MV-4-11 (cell line): ENCODE measurements at regions not wholly inside any gene's neighbourhood (a gene's known extent, or its start where the extent isn't known, plus 50 kb on each side); places are given as distances from the start of the nearest gene placed in this dataset.
"Not testable (repeated sequence)": the region's sequence is repeated elsewhere in the genome, so short reads cannot be mapped to it uniquely, and the experiment has no call there.

ENCODE experiments used
- DNase-seq: peaks from one replicate; lab custom pipeline; 2025; lab: John Stamatoyannopoulos, UW

- no peak for DNase-seq
These were observed 56.4 kb upstream of the RBMS1 start for GRCh38 chr2:160550048-160550447.

DNA sequence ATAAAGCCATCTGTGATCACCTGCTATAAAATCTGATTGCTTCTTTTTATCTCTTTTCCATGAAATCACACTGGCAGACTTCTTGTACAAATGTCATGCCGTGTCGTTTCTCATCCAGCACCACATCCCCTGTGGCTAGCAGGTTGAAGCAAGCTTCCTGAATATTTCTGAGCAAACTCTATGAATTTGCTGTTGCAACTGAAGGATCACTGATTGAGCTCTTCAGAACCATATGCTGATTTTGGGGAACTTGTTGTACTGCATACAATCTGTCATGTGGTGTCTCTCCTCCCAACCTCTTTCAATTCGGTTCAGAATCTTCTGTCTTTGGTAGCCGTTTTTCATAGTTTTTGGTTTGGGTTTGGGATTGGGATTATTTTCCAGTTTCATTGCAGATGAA lies 57.7 kb upstream of the RBMS1 start:
- peak; percentile 43 for DNase-seq

GRCh38 chr2:160555420-160556071 lies 61.9 kb upstream of the RBMS1 start:
- DNase-seq = no peak

DNA sequence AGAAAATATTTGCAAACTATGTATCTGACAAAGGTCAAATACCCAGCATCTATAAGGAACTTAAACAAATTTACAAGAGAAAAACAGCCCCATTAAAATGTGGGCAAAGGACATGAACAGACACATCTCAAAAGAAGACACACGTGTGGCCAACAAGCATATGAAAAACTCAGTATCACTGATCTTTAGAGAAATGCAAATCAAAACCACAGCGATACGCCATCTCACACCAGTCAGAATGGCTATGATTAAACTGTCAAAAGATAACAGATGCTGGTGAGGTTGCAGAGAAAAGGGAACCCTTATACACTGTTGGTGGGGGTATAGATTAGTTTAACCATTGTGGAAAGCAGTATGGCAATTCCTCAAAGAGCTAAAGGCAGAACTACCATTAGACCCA lies 64.3 kb upstream of the RBMS1 start:
- DNase-seq = peak; percentile 24

GRCh38 chr2:160558531-160558930 lies 64.9 kb upstream of the RBMS1 start:
- peak; percentile 36 for DNase-seq

DNA sequence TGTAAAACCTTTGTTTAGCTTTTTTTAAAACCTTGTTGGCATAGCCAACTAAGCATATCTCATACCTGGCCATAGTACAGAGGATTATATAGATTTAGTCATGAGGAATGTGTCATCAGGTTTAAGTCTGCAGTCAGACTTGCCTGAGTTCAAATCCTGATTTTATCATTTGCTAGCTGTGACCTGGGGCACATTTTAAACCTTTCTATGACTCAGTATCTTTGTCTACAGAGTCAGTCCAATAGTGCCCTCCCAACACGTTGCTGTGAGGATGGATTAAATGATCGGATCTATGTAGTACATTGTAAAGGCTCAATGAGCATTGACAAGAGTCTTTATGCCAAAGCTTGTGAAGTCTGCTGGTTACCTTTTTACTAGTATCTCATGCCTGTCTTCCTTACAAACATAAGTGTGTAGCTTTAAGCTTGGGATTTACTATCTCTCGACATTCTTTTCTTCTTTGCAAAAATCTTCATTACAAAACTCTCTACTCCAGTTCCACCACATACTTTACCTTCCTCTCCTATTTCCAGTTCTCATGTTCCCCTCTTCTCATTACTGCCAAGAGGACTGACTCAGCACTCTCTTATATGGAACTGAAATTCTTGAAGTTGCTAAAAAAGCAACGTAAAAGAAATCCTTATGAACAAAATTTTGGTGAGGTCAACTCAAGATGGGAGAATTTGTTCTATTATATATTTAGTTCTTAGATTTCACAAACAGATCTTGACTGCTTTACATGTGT lies 68.1 kb upstream of the RBMS1 start:
- DNase-seq = peak; percentile 74

- DNase-seq = no peak
These were observed 69.1 kb upstream of the RBMS1 start for GRCh38 chr2:160562730-160563129.

GRCh38 chr2:160564591-160564990 lies 71.0 kb upstream of the RBMS1 start:
- no peak for DNase-seq

- DNase-seq = peak; percentile 2
These were observed 71.7 kb upstream of the RBMS1 start for GRCh38 chr2:160565099-160565845.

GRCh38 chr2:160566717-160567116 lies 73.1 kb upstream of the RBMS1 start:
- peak; percentile 92 for DNase-seq

GRCh38 chr2:160568856-160569255 lies 75.2 kb upstream of the RBMS1 start:
- DNase-seq = peak; percentile 18

DNA sequence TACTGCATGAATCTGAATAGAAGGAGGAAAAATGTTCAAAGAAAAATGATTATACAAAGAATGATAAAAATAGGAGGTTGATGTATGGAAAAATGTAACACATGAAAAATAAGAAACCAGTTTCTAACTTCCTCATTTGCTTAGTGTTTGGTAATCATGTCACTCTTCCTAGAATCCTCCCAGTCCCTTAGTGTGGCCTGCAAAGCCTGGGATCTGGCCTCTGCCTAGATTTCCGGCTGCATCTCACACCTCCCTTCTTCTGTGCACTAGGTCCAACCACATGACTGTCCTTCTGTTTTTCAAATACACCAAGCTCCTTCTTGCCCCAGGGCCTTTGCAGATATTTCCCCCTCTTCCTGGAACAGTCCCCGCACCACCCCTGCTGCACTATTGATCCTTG lies 76.8 kb upstream of the RBMS1 start:
- DNase-seq = peak; percentile 96

DNA sequence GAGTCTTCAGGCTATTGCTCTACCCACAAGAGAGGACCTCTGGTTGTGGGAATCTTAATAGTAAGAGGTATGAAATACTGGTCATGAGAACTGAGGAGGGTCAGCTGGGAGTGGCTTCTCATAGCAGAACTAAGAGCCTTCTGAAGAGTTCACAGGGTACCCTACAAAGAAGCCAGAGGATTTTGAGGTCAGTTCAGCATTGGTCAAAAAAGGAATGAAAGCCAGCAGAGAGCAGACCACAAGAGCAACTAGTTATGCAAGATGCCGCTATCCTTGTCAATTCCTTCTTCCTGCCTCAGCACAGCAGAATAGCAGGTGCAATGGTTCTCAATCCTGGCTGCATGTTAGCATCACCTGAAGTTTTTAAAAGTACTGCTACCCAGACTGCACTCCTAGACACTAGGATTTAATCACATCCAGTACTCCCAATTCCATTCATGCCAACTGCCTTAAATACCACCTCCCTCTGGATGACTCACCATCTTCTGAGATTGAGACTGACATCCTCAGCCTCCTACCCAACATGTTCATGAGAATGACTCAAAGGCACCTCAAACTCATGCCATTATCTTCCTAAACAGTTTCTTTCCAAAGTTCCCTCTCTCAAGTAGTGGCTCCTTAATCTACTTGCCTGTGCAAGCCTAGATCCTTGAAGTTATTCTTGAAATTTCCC lies 81.0 kb upstream of the RBMS1 start:
- DNase-seq = peak; percentile 86

- DNase-seq = peak; percentile 72
These were observed 81.8 kb upstream of the RBMS1 start for GRCh38 chr2:160575368-160575767.

DNA sequence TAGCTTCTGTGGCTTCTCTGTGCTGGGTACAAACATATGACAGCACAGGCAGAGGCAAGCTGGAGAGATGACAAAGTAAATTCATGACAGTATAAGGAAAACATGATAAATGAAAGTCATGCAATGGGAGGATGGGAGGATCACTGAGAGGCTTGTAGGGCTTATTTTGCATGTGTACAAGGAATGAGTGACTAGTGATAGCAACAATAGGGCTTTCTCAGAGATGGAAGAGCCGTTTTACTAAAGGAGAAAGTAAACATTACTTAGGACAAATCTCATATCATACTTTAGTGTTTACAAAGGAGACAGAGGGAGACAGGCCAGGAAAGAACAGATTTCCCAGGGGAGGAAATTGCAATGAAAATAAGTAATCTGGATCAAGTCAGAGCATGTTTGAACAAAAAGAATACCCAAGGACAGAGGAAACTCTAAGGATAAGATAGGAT lies 82.5 kb upstream of the RBMS1 start:
- no peak for DNase-seq

DNA sequence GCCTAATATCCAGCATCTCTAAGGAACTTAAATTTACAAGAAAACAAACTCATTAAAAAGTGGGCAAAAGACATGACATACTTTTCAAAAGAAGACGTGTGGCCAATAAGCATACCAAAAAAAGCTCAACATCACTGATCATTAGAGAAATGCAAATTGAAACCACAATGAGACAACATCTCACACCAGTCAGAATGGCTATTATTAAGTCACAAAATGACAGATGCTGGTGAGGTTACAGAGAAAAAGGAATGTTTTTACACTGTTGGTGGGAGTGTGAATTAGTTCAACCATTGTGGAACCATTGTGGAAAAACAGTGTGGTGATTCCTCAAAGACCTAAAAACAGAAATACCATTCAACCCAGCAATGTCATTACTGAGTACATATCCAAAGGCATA lies 83.5 kb upstream of the RBMS1 start:
- not testable (repeated sequence) for DNase-seq

DNA sequence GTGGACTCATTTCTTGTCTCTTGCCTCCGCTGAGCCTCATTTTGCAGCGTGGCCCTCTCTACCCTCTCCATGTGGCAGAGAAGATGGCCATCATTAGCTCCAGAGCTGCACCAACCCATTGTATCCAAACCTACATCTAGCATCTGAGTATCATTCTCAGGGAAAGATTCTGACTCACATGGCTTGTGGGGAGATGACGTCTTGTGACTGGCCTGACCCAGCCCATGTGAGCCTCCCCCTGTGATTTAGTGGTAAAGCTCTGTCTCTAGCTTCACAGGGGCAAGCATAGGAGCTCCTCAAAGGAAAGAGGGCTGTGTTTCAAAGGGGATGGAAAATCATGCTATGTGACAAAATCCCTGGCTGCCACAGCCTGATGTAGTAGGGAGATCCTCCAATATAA lies 87.4 kb upstream of the RBMS1 start:
- DNase-seq = no peak

DNA sequence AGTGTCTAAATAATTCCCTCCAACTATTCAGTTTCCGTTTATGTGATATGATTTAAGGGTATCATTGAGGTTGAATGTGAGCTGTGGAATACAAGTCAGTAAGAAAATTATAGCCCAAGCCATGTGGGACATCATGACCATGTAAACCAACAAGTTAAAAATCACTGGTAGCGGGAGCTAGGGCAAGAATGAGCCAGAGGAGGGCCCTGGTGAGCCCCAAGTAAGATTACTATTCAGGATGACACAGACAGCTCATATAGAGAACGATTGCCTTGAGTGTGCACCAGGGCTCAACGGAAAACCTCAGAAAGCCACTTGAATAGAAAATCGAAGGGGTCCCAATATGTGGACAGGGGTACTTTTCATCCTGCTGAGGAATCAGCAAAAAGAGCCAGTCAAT lies 87.8 kb upstream of the RBMS1 start:
- DNase-seq = no peak

DNA sequence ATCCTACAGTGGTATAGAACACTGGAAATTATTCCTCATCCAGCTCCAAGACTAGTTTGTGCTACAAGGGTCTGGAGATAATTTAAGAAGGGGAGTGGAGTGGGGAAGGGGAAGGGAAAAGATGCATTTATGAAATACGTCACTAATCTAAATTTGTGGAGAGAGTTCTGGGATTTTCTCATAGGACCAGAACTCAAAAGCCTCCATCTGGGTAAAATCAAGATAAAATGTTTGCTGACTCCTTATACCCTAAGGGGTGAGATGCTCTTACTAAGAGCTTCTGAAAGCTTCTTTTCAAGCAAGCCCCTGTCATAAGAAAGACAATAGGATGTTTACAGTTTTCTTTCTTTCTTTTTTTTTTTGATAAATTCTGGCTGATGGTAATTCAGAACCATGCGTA lies 88.5 kb upstream of the RBMS1 start:
- no peak for DNase-seq

GRCh38 chr2:160582490-160583145 lies 89.0 kb upstream of the RBMS1 start:
- DNase-seq = no peak

GRCh38 chr2:160583146-160583535 lies 89.5 kb upstream of the RBMS1 start:
- no peak for DNase-seq
